Neural progenitor cell (in vitro differentiated cells): ENCODE measurements at regions not wholly inside any gene's neighbourhood (a gene's known extent, or its start where the extent isn't known, plus 50 kb on each side); places are given as distances from the start of the nearest gene placed in this dataset.

Source experiments
- EZH2 ChIP-seq: fragments of 200-600 bp; sonication (generic); IDR thresholded peaks from 2 replicates; pipeline ENCODE4 v1.6.1; 2017; ENCODE audit warnings: antibody characterized with exemption, mild to moderate bottlenecking, moderate library complexity
- TF ChIP-seq, protein P1 (sequence below): fragments of 200-600 bp; sonication (generic); IDR thresholded peaks from 2 replicates; pipeline ENCODE4 v1.5.1; 2017; ENCODE audit warnings: antibody characterized with exemption, mild to moderate bottlenecking

DNA sequence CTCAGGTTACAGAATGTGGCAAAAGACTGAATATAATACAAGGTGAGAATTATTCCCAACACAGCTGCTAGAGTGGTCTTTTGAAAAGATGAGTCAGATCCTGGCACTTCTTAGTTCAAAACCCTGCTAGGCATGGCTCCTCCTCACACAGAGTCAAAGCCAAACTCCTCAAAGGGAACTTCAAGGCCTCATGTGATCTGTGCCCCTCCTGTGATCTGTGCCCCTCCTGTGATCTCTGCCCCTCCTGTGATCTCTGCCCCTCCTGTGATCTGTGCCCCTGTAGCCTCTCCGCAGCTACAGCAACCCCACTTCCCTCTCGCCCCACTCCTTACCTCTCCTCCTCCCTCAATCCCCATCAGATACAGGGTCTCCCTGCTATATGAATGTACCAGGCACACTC lies 525.5 kb upstream of the CCNG1 start:
- TF ChIP-seq, protein P1, sequence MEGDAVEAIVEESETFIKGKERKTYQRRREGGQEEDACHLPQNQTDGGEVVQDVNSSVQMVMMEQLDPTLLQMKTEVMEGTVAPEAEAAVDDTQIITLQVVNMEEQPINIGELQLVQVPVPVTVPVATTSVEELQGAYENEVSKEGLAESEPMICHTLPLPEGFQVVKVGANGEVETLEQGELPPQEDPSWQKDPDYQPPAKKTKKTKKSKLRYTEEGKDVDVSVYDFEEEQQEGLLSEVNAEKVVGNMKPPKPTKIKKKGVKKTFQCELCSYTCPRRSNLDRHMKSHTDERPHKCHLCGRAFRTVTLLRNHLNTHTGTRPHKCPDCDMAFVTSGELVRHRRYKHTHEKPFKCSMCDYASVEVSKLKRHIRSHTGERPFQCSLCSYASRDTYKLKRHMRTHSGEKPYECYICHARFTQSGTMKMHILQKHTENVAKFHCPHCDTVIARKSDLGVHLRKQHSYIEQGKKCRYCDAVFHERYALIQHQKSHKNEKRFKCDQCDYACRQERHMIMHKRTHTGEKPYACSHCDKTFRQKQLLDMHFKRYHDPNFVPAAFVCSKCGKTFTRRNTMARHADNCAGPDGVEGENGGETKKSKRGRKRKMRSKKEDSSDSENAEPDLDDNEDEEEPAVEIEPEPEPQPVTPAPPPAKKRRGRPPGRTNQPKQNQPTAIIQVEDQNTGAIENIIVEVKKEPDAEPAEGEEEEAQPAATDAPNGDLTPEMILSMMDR = no peak
- TF ChIP-seq EZH2 = no peak
